SK-MEL-5 (cell line): ENCODE measurements at regions not wholly inside any gene's neighbourhood (a gene's known extent, or its start where the extent isn't known, plus 50 kb on each side); places are given as distances from the start of the nearest gene placed in this dataset.
"Not testable (repeated sequence)": the region's sequence is repeated elsewhere in the genome, so short reads cannot be mapped to it uniquely, and the experiment has no call there.

Experiments
- DNase-seq: peaks from one replicate; pipeline ENCODE4 v3.0.0-alpha.2; 2016; ENCODE audit warnings: low read depth, low spot score
- in situ Hi-C: cut with HindIII; loops from 2 replicates; pipeline ENCODE4 v1.10.0; 2016; ENCODE audit warnings: low sequenced_read_pairs, high pct_unique_total_duplicates, low pct_unique_long_range_greater_than_20kb

DNA sequence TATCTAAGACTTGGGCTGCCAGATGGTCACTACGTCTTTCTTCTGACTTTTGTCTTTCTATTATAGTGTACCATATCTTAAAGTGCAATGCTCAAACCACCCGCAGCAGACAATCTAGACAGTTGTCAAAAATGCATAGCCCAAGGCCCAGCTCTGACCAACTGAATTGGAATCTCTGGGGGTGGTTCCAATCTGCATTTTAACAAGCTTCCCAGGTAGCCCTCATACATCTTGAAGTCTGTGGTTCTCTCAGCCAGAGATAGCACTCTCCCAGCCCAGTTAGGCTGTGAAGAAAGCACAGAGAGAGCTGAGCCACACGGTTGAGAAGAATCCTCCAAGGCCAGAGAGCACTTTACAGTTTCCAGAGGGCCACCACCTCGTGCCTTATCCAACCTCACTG is 128.2 kb upstream of the HAND1 start:
- DNase-seq = no peak

GRCh38 chr5:154603953-154604679 is 126.1 kb upstream of the HAND1 start:
- DNase-seq = no peak
- in situ Hi-C loops = no loop called here

More for the DNA sequence above, 128.2 kb upstream of the HAND1 start:
- in situ Hi-C loops = no loop called here

GRCh38 chr5:154603485-154603884 is 125.5 kb upstream of the HAND1 start:
- in situ Hi-C loops = no loop called here

DNA sequence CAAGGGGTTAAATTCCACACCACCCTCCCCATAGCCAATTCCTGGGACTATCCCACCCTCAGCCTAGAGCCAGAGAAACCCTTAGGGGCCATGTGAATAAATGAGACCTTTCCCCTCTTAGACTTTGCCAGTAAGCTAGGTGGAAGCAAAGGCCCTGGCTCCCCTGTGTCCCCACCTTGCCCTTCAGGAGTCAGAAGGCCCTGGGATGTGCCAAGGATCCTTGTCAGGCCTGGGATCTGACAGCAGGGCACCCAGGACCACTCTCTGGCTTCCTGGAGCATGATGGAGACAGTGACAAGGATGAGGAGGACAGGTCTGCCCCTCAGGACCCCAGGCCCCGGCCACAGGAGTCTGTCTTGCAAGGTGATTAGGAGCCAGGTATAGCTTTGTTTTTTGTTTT is 125.0 kb upstream of the HAND1 start:
- in situ Hi-C loops = no loop called here
- DNase-seq = no peak

More at GRCh38 chr5:154603485-154603884, 125.5 kb upstream of the HAND1 start:
- no peak for DNase-seq

- in situ Hi-C loops = no loop called here
- no peak for DNase-seq
These were observed 123.0 kb upstream of the HAND1 start for GRCh38 chr5:154601014-154601413.

GRCh38 chr5:154598021-154598420 is 120.0 kb upstream of the HAND1 start:
- in situ Hi-C loops = no loop called here
- no peak for DNase-seq

DNA sequence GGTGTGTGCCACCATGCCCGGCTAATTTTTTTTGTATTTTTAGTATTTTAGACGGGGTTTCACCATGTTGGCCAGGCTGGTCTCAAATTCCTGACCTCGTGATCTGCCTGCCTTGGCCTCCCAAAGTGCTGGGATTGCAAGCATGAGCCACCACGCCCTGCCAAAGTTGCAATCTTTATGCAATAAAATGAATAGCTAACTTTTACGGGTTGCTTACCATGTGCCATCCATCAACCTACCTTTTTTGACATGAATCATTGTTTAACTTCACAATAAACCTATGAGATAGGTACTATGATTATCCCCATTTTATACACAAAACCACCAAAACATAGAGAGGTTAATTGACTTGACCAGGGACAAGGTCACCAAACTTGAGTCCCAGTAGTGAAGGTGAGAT is 118.8 kb upstream of the HAND1 start:
- DNase-seq, in situ Hi-C loops: not testable (repeated sequence)

DNA sequence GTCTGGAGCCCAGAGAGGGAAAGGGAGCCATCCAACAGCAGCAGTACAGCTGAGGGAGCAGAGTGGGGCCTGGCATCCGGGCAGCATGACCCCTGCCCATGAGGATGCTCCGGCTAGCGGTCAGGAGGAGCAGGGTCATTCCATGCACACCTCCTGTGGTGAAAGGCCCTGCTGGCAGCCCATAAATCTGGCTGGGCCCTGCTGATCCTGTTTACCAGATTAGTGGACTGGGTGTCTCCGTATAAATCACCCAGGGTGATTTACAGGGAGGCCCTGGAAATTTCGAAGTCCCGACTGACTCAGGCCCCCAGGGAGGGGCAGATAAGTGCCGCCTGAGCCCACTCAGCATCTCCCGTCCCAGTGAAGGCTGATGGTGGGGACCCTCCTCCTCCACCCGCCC is 117.6 kb upstream of the HAND1 start:
- no peak for DNase-seq
- in situ Hi-C loops = no loop called here

DNA sequence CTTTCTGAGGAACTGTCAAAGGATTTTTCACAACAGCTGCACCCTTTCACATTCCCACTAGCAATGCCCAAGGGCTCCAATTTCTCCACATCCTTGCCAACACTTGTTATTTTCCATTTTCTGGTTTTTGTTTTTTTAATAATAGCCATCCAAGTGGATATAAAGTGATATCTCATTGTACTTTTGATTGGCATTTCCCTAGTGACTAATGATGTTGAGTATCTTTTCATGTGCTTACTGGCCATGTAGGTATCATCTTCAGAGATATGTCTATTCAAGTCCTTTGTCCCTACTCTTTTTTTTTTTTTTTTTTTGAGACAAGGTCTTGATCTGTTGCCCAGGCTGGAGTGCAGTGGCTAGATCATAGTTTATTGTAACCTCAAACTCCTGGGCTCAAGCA is 115.8 kb upstream of the HAND1 start:
- in situ Hi-C loops = no loop called here

DNA sequence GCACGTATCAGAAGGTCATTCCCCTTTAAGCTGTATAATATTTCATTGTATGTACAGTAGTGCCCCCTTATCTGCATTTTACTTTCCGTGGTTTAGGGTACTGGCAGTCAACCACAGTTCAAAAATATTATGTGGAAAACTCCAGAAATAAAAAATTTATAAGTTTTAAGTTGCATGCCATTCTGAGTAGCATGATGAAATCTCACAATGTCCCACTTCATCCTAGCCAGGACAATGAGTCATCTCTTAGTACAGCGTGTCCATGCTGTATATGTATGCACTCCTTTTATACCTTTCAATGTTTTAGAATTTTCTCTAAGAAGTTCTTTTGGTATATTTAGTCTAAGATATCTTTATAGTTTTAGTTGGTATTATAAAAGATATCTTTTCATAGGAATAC is 115.0 kb upstream of the HAND1 start:
- in situ Hi-C loops = no loop called here
- DNase-seq = no peak

More for the DNA sequence above, 115.8 kb upstream of the HAND1 start:
- no peak for DNase-seq

DNA sequence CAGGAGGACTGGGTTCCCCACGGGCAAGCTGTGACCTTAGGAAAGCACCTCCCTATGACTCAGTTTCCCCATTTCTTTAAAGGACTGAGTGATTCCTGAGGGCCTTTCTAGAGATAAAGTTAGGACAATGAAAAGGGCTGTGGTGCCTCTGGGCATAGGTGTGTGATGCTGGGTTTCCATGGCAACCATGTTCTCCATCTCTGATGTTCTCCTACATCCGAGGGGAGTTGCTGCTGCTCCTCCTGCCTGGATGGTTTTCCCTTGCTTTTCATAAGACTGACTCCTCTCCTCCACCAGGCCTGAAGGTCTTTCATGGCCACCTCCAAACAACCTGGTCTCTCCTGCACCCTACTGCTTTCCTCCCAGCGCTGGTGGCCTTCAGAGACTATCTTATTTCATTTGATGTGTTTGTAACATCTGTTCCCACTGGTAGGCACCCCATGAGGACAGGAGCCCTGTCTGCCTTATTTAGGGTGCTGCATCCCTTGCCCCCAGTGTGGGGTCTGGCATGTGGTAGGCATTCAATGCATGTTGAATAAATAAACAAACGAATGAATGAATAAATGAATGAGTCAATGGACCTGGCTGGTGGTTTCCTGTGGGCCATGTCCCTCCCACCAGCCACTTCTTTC is 112.2 kb upstream of the HAND1 start:
- in situ Hi-C loops = no loop called here
- no peak for DNase-seq

- DNase-seq = no peak
- in situ Hi-C loops = no loop called here
These were observed 111.5 kb upstream of the HAND1 start for GRCh38 chr5:154589511-154589910.

DNA sequence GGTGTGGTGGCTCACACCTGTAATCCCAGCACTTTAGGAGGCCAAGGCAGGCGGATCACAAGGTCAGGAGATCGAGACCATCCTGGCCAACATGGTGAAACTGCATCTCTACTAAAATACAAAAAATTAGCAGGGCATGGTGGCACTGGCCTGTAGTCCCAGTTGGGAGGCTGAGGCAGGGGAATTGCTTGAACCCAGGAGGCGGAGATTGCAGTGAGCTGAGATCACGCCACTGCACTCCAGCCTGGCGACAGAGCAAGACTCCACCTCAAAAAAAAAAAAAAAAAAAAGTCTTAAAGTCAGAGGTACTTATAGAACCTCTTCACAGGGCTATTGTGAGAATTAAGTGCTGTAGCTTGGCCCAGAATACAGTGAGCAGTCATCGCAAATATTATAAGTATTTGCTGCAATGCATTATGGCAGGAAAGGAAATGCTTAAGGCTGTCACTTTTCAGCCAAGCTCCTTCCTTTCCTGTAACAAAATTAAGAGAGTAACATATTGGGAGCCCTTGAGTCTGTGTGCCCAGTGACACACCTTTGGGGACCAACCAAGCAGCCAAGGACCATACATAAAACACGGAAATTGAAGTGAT is 110.9 kb upstream of the HAND1 start:
- in situ Hi-C loops, DNase-seq: not testable (repeated sequence)

GRCh38 chr5:154588091-154588774 is 110.2 kb upstream of the HAND1 start:
- in situ Hi-C loops = no loop called here
- no peak for DNase-seq

DNA sequence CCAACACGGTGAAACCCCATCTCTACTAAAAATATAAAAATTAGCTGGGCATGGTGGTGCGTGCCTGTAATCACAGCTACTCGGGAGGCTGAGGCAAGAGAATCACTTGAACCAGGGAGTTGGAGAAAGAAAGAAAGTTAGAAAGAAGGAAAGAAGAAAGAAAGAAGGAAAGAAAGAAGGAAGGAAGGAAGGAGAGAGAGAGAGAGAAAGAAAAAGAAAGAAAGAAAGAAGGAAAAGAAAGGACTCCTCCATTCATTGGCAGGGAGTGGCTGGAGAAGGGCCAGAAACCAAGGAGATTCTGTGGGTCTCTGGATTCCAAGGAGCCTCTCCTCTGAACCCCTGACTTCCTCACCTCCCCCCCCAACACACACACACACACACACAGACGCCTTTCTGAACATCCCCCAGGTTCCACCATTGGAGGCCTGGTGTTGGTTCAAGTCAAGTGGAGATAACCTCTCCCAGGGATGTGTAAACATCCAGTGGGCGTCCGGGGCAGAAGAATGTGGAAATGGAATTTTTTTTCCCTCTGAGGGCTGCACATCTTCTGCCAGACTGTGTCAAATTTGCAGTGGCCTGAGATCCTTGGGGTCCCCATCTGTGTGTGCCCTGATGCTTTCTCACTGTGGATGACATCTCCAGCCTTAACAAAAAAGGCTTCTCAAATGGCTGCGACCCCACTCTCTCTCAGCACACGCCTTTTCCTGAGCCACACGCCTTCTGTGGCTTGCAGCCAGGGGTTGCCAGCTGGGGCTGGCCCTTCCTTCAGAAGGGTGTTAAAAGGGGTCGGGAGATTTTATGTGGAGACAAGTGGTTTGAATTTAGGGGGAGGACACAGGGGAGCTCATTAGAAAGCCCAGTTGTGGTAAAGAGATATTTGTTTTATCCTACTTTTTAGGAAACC is 109.3 kb upstream of the HAND1 start:
- no peak for DNase-seq
- in situ Hi-C loops = no loop called here

- DNase-seq = no peak
- in situ Hi-C loops = no loop called here
These were observed 105.7 kb upstream of the HAND1 start for GRCh38 chr5:154583671-154584177.

DNA sequence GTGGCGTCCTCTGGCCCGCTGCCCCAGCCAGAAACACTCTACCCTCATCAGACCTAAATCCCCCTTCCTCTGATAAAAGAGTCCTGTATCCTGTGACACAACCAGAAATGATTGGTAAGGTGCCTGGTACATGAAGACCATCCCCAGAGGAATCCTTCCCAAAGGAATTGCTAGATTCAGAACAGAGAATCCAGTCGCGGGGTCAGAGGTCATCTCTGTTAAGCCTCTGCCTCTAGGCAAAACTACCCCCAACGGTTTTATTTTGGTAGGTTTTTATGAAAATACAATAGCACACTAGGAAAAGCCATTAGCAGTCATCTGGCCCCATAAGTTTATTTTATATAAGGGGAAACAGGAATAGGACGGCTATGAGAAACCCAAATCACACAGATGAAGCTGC is 102.4 kb upstream of the HAND1 start:
- in situ Hi-C loops = no loop called here
- no peak for DNase-seq
